ENCODE measurements at regions not wholly inside any gene's neighbourhood (a gene's known extent, or its start where the extent isn't known, plus 50 kb on each side); places are given as distances from the start of the nearest gene placed in this dataset.

DNA sequence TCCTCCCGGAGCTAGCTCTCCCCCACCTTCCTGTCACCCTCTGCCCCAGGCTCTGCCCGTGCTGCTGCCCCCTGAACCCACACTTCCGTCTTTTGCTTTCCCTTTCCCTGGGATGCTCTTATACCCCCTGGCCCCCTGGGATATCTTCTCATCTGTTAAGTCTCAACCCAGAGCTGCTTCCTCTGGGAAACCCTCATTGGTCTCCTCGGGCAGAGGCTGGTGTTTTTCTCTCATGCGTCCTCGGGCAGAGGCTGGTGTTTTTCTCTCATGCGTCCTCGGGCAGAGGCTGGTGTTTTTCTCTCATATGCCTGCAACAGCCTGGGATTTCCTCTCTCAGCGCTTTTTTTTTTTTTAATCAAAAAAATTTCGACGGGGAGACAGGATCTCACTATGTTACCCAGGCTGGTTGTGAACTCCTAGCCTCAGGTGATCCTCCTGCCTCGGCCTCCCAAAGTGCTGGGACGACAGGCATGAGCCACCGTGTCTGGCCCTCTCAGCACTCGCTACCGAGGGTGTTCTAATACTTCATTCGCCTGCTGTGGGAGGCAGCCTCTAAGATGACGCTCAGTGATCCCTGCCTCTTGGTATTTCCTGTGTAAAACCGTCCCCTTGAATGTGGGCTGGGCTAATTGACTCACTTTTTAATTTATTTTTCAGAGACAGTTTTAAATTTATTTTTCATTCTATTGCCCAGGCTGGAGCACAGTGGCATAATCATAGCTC is 62.7 kb upstream of the TFRC start (continued):
- TF ChIP-seq ZBTB11 (CRISPR knock-in tag; IDR thresholded peaks at IDR 0.05) = no peak
- 0 out of 2 replicates have a peak, but pooled peaks have one; percentile 7 for TF ChIP-seq HDGF (IDR thresholded peaks at IDR 0.05)
- TF ChIP-seq TSHZ1 (CRISPR knock-in tag; IDR thresholded peaks at IDR 0.05) = peak; percentile 18; the same call in 1 of the 2 replicates
- no peak for TF ChIP-seq CAMTA2 (CRISPR knock-in tag; conservative IDR thresholded peaks at IDR 0.05)
- peak; percentile 7; the same call in 1 of the 2 replicates for TF ChIP-seq LARP7 (IDR thresholded peaks at IDR 0.05)
- TF ChIP-seq ZNF232 (CRISPR knock-in tag; IDR thresholded peaks at IDR 0.05) = no peak
- no peak for TF ChIP-seq MYNN (IDR thresholded peaks at IDR 0.05)
- TF ChIP-seq MYNN (CRISPR knock-in tag; IDR thresholded peaks at IDR 0.05) = no peak
- TF ChIP-seq HES1 (IDR thresholded peaks at IDR 0.05; ENCODE audit: low read depth) = no peak
- TF ChIP-seq GATA2 (CRISPR knock-in tag; IDR thresholded peaks at IDR 0.05) = 0 out of 2 replicates have a peak, but pooled peaks have one; percentile 8
- TF ChIP-seq TRIM28 (IDR thresholded peaks at IDR 0.05) = no peak
- TF ChIP-seq KLF13 (tag; IDR thresholded peaks at IDR 0.05; ENCODE audit: borderline replicate concordance, low read depth) = peak; percentile 28; the same call in 1 of the 2 replicates
- TF ChIP-seq ZNF431 (CRISPR knock-in tag; IDR thresholded peaks at IDR 0.05) = no peak
- TF ChIP-seq CBFA2T2 (conservative IDR thresholded peaks at IDR 0.05) = no peak
- TF ChIP-seq SMARCA4 (IDR thresholded peaks at IDR 0.05) = 0 out of 2 replicates have a peak, but pooled peaks have one; percentile 34
- TF ChIP-seq, protein P1, sequence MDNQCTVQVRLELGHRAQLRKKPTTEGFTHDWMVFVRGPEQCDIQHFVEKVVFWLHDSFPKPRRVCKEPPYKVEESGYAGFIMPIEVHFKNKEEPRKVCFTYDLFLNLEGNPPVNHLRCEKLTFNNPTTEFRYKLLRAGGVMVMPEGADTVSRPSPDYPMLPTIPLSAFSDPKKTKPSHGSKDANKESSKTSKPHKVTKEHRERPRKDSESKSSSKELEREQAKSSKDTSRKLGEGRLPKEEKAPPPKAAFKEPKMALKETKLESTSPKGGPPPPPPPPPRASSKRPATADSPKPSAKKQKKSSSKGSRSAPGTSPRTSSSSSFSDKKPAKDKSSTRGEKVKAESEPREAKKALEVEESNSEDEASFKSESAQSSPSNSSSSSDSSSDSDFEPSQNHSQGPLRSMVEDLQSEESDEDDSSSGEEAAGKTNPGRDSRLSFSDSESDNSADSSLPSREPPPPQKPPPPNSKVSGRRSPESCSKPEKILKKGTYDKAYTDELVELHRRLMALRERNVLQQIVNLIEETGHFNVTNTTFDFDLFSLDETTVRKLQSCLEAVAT (IDR thresholded peaks at IDR 0.05) = 0 out of 4 replicates have a peak, but pooled peaks of 1 of the 2 experiments have one; percentile 6

Data from K562 (cell line).